UCSD-AML1 (cell line): ENCODE measurements at regions not wholly inside any gene's neighbourhood (a gene's known extent, or its start where the extent isn't known, plus 50 kb on each side); places are given as distances from the start of the nearest gene placed in this dataset.
"Not testable (repeated sequence)": the region's sequence is repeated elsewhere in the genome, so short reads cannot be mapped to it uniquely, and the experiment has no call there.

Experiments
- DNase-seq: peaks from one replicate; lab custom pipeline; 2025; ENCODE audit not compliant: unreplicated experiment; lab: John Stamatoyannopoulos, UW

GRCh38 chr2:239594772-239595608, 194.2 kb upstream of the HDAC4 start:
- no peak for DNase-seq

GRCh38 chr2:239594019-239594771, 193.4 kb upstream of the HDAC4 start:
- DNase-seq = no peak

DNA sequence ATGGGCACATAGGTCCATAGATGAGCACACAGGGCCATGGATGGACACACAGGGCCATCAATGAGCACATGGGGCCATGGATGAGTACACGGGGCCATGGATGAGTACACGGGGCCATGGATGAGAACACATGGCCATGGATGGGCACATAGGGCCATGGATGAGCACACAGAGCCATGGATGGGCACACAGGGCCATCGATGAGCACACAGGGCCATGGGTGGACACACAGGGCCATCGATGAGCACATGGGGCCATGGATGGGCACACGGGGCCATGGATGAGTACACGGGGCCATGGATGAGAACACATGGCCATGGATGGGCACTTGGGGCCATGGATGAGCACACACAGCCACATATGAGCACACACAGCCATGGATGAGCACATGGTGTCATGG, 192.6 kb upstream of the HDAC4 start:
- DNase-seq = no peak

DNA sequence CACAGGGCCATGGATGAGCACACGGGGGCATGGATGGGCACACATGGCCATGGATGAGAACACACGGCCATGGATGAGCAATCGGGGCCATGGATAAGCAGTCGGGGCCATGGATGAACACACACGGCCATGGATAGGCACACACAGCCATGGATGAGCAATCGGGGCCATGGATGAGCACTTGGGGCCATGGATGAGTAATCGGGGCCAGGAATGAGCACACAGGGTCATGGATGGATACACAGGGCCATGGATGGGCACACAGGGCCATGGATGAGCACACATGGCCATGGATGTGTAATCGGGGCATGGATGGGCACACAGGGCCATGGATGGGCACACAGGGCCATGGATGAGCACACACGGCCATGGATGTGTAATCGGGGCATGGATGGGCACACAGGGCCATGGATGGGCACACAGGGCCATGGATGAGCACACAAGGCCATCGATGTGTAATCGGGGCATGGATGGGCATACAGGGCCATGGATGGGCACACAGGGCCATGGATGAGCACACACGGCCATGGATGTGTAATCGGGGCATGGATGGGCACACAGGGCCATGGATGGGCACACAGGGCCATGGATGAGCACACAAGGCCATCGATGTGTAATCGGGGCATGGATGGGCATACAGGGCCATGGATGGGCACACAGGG, 191.9 kb upstream of the HDAC4 start:
- not testable (repeated sequence) for DNase-seq

- no peak for DNase-seq
Measured at GRCh38 chr2:239590995-239591915, 190.4 kb upstream of the HDAC4 start.

GRCh38 chr2:239590276-239590675, 189.5 kb upstream of the HDAC4 start:
- DNase-seq = no peak

GRCh38 chr2:239589833-239590232, 189.0 kb upstream of the HDAC4 start:
- no peak for DNase-seq

DNA sequence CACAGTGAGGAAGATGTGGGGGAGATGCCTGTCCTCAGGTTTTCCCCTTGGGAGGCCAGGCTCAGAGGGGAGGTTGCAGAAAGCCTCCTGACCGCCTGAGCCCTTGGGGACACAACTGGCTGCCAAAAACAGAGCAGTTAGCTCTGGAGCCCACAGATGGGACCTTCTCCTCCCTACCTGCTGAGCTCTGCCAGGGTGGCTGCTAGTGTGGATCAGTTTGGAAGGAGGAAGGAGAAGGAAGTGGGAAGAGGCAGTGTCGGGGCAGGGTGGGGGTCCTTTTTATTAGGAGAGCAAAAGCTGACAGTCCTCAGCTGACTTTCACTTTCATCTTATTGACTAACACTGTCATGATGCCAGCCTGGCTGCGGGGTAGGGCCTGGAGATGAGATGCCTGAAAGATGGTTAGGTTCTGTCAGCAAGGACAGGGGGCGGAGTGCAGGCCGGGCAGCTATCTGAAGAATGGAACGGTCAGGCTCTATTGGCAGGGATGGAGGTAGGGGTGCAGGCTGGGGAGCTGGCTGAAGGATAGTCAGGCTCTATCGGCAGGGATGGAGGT, 188.5 kb upstream of the HDAC4 start:
- DNase-seq = no peak

DNA sequence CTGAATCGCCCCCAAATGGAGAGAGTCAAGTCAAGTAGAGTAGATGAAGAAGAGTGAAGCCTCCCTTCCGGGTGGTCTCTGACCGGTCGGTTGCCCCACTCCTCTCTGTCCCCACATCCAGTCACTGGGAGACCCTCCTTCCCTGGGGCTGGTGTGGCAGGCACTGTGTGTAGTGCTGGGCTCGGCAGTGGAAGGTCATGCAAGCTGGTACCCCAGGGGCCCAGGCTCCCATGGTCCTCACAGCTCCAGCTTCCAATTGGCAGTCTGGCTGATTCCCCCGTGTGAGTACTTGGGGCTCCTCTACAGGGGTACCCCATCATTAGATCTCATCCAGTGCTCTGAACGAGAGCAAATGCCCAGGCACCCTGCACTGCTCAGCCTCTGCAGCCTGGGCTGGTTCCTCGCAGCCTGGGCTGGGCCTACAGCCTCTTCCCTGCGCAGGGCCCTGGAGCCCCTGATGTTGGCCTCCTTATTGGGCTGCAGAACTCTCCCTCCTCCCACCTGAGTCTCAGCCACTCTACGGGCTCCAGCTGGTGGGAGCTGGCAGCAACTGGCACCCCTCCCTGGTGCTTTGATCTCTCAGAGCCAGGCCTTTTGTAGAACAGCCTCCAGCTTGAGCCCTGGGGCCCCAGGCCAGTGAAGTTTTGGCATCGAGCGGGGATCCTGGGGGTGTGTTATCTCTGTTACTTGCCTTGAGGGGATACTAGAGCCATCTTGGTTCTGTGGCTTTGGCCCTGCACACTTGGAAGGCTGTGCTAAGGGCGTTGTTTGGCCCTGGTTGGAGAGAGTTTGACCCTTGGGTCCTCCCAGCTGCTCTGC, 187.8 kb upstream of the HDAC4 start:
- DNase-seq = no peak

GRCh38 chr2:239587841-239588240, 187.0 kb upstream of the HDAC4 start:
- no peak for DNase-seq

GRCh38 chr2:239587311-239587731, 186.5 kb upstream of the HDAC4 start:
- DNase-seq = no peak

DNA sequence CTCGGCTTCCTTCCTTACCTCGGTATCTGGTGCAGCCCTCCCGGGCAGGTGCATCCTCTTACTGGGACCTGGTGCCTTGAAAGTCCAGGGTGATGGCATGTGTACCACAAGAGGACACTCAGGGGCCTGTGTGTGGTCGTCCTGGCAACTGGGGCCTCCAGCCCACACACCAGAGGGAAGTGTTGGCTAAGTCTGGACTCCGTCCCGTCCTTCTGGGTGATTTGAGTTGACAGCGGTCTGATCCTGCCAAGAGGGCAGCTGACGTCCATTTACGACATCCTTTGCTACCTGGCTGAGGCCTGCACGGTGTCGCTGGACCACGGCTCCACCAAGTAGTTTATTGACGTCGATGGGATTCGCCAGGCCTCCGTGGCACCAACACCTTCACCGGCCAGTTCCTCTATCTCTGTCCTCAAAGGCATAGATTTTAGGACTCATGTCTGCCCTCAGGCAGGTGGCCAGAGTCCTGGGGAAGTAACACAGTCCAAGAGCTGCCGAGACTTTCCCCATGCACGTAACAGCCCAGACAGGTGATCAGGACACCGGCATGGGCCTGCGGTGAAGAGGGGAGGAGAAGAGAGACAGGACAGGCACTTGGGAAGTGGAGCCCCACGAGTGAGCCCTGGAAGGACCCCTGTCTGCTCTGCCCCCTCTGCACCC, 186.0 kb upstream of the HDAC4 start:
- DNase-seq = no peak

GRCh38 chr2:239585422-239585821, 184.6 kb upstream of the HDAC4 start:
- no peak for DNase-seq

- no peak for DNase-seq
Measured at GRCh38 chr2:239584986-239585385, 184.2 kb upstream of the HDAC4 start.

DNA sequence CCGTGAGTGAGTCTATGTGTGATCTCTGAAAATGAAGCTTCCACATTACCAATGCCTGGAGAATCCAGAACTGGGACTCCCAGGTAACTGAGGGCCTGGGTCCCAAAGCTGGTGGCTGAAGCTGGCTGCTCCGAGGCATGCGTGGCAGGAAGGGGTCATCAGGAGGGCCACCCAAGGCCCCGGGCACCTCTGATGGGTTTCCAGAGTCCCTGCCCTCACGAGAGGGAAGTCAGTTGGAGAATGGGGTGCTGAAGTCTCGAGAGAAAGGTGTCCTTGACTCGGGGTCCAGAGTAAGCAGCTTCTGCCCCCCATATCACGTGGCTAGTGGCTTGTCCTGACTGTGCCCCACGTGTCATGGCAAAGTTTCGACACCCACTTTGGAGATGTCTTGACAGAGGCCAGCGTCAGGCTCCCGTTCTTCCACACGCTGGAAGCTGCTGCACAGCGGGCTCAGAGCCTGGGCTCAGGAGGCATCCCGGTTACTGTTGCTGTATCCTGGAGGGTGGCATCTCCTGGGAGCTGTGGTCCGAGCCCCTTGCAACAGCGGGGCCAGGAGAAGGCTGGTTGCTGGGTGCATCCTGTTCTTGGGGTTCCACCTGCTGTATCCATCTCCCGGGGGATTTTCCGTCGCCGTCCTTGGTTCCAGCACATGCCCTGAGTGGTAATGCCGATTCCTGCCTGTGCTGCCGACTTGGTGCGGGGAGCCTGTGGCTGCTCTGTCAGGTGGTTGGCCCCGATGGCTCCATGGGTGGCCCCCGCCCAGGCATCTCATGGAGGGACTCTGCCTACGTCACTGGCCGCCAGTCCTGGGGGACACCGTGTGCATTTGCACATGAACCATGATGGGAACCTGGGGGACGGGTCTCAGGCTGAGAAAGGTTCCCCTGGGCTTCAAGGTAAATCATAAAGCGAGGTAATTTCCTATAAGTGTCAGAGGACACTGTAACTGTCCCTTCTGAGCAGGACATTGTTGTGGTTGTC, 183.3 kb upstream of the HDAC4 start:
- DNase-seq = no peak

GRCh38 chr2:239583171-239583878, 182.5 kb upstream of the HDAC4 start:
- DNase-seq = no peak

GRCh38 chr2:239582476-239582875, 181.7 kb upstream of the HDAC4 start:
- DNase-seq = no peak
